ENCODE measurements at regions not wholly inside any gene's neighbourhood (a gene's known extent, or its start where the extent isn't known, plus 50 kb on each side); places are given as distances from the start of the nearest gene placed in this dataset.

GRCh38 chr1:29825941-29826415 is 589.7 kb downstream of the PTPRU start:
- intact Hi-C loops (cut with DNase I; ENCODE audit: low total_unique reads), result no loop called here
- DNase-seq (ENCODE audit: low spot score in 2 of 2), result no peak
- Histone ChIP-seq H3K36me3 (no peaks in the 10 kb centered on the region), H3K27ac (no peak overlapping the region), H3K4me3 (no peak overlapping the region), H3K27me3 (peaks cover 0 to 42% of the 10 kb centered on the region in 2 donors), H3K4me1 (no peaks in the 10 kb centered on the region), H3K9me3 (no peaks in the 10 kb centered on the region)
- TF ChIP-seq POLR2AphosphoS5 (IDR thresholded peaks at IDR 0.05) (no peak), POLR2A (IDR thresholded peaks at IDR 0.05) (no peak)
- TF ChIP-seq, protein P1, sequence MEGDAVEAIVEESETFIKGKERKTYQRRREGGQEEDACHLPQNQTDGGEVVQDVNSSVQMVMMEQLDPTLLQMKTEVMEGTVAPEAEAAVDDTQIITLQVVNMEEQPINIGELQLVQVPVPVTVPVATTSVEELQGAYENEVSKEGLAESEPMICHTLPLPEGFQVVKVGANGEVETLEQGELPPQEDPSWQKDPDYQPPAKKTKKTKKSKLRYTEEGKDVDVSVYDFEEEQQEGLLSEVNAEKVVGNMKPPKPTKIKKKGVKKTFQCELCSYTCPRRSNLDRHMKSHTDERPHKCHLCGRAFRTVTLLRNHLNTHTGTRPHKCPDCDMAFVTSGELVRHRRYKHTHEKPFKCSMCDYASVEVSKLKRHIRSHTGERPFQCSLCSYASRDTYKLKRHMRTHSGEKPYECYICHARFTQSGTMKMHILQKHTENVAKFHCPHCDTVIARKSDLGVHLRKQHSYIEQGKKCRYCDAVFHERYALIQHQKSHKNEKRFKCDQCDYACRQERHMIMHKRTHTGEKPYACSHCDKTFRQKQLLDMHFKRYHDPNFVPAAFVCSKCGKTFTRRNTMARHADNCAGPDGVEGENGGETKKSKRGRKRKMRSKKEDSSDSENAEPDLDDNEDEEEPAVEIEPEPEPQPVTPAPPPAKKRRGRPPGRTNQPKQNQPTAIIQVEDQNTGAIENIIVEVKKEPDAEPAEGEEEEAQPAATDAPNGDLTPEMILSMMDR (IDR thresholded peaks at IDR 0.05), result no peak

- Histone ChIP-seq H3K9me3 (no peaks in the 10 kb centered on the region), H3K27ac (no peak overlapping the region), H3K4me1 (no peaks in the 10 kb centered on the region), H3K27me3 (peaks cover 0 to 42% of the 10 kb centered on the region in 2 donors), H3K36me3 (no peaks in the 10 kb centered on the region), H3K4me3 (no peak overlapping the region)
- TF ChIP-seq POLR2A (IDR thresholded peaks at IDR 0.05) (no peak), POLR2AphosphoS5 (IDR thresholded peaks at IDR 0.05) (no peak)
- TF ChIP-seq, protein P1 (IDR thresholded peaks at IDR 0.05), result no peak
- no peak for DNase-seq (ENCODE audit: low spot score in 2 of 2)
- intact Hi-C loops (cut with DNase I; ENCODE audit: low total_unique reads), result no loop called here
These were observed 589.1 kb downstream of the PTPRU start for GRCh38 chr1:29825274-29825940.

GRCh38 chr1:29824511-29825273 is 588.4 kb downstream of the PTPRU start:
- Histone ChIP-seq H3K9me3 (no peaks in the 10 kb centered on the region), H3K4me3 (no peak overlapping the region), H3K27me3 (peaks cover 0 to 38% of the 10 kb centered on the region in 2 donors), H3K36me3 (no peaks in the 10 kb centered on the region), H3K4me1 (no peaks in the 10 kb centered on the region), H3K27ac (no peak overlapping the region)
- intact Hi-C loops (cut with DNase I; ENCODE audit: low total_unique reads), result no loop called here
- TF ChIP-seq, protein P1 (IDR thresholded peaks at IDR 0.05), result no peak
- no peak for TF ChIP-seq POLR2AphosphoS5 (IDR thresholded peaks at IDR 0.05)
- no peak for TF ChIP-seq POLR2A (IDR thresholded peaks at IDR 0.05)
- no peak for DNase-seq (ENCODE audit: low spot score in 2 of 2)

DNA sequence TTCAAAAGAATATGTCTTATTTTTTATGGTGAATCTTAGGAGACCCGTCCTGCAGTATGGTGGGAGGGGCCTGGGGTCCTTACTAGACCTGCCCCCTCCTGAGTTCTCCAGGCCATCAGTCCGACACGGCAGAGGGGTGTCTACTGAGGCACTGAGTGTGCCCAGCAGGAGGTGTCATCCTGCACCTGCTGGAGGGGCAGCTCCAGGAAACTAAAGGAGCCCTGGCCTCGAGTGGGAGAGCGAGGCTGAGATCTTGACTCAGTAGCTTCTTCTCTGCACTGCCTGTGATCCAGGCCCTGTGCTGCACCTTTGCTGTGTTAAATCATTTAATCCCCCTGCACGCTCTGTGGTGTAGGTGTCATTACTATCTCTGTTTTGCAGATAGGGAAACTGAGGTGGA is 587.7 kb downstream of the PTPRU start:
- Histone ChIP-seq H3K4me3 (no peak overlapping the region), H3K4me1 (no peaks in the 10 kb centered on the region), H3K36me3 (no peaks in the 10 kb centered on the region), H3K27me3 (peaks cover 0 to 32% of the 10 kb centered on the region in 2 donors), H3K9me3 (no peaks in the 10 kb centered on the region), H3K27ac (no peak overlapping the region)
- intact Hi-C loops (cut with DNase I; ENCODE audit: low total_unique reads), result no loop called here
- DNase-seq (ENCODE audit: low spot score in 2 of 2), result no peak
- TF ChIP-seq, protein P1 (IDR thresholded peaks at IDR 0.05), result no peak
- no peak for TF ChIP-seq POLR2AphosphoS5 (IDR thresholded peaks at IDR 0.05)
- TF ChIP-seq POLR2A (IDR thresholded peaks at IDR 0.05), result no peak

DNA sequence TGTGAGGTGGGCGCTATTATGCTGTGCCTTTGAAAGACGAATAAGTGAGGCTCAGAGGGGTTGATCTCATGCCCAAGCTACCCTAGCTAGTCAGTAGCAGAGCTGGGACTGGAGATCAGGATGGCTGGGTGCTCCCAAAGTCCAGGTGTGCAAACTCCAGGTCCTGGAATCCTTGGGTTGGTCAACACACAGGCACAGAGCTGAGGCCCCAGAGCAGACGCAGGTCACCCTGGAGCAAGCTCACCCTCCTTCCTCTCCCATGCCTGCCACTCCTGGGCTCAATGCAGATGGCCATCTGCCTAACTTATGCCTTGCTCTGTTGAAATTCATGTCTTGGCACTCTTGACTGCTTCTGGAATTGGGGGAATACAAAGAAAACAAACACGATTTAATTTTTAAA is 587.2 kb downstream of the PTPRU start:
- no peak for DNase-seq (ENCODE audit: low spot score in 2 of 2)
- H3K9me3 ChIP-seq, result no peaks in the 10 kb centered on the region
- H3K27ac ChIP-seq, result no peak overlapping the region
- intact Hi-C loops (cut with DNase I; ENCODE audit: low total_unique reads), result no loop called here
- H3K27me3 ChIP-seq, result peaks cover 0 to 28% of the 10 kb centered on the region in 2 donors
- no peak overlapping the region for H3K4me3 ChIP-seq
- no peak for TF ChIP-seq POLR2AphosphoS5 (IDR thresholded peaks at IDR 0.05)
- TF ChIP-seq POLR2A (IDR thresholded peaks at IDR 0.05), result no peak
- TF ChIP-seq, protein P1 (IDR thresholded peaks at IDR 0.05), result no peak
- H3K4me1 ChIP-seq, result no peaks in the 10 kb centered on the region
- H3K36me3 ChIP-seq, result no peaks in the 10 kb centered on the region
